ENCODE measurements at regions not wholly inside any gene's neighbourhood (a gene's known extent, or its start where the extent isn't known, plus 50 kb on each side); places are given as distances from the start of the nearest gene placed in this dataset.

DNA sequence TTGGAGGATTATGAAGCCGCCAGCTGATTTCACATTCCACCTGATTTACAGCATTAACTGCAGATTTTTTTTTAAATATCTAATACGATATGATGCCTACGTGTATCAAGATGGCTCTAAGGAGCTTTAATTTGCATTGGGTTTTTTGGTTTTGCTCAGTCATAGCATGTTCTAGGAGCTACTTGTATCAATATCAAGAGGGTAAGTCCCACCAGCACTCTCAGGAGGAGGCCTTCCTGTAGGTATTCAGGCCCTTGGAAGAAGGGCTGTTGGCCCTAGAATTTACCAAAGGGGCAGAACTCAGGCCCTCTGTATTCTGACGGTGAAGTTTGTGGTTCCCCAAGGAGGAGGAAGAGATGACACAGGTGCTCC lies 97.2 kb upstream of the IPO5 start:
- Histone ChIP-seq H3K4me2 (replicated peaks; ENCODE audit: low read depth, low read length, poor library complexity, severe bottlenecking) (no peak overlapping the region), H3K9ac (ENCODE audit: low read length) (no peak overlapping the region), H3K4me3 (ENCODE audit: control extremely low read depth in 1 of 5, extremely low read depth in 1 of 5, insufficient read depth in 1 of 5, low read depth in 2 of 5, low read length in 4 of 5) (no peak overlapping the region), H3K9me3 (ENCODE audit: control extremely low read depth in 1 of 3, control insufficient read depth in 2 of 3, insufficient read depth in 1 of 3, low read length in 2 of 3) (no peaks in the 10 kb centered on the region), H3K4me1 (ENCODE audit: control insufficient read depth in 2 of 2, insufficient read depth in 2 of 2, low read length in 2 of 2) (no peaks in the 10 kb centered on the region), H3K36me3 (replicated peaks in 1 of 2; ENCODE audit: control extremely low read depth in 1 of 2, control insufficient read depth in 1 of 2, extremely low read depth in 1 of 2, insufficient read depth in 2 of 2, low read length in 1 of 2) (no peaks in the 10 kb centered on the region), H3K27ac (ENCODE audit: low read length in 2 of 2) (no peak overlapping the region), H3K79me2 (ENCODE audit: control insufficient read depth, insufficient read depth, low read length) (no peaks in the 10 kb centered on the region), H2AFZ (ENCODE audit: insufficient read depth, low read depth, low read length, poor library complexity, severe bottlenecking) (no peak overlapping the region), H3K27me3 (replicated peaks in 1 of 4; ENCODE audit: control extremely low read depth in 1 of 4, control insufficient read depth in 3 of 4, insufficient read depth in 4 of 4, low read length in 3 of 4) (peaks cover 0 to 10% (median 3%) of the 10 kb centered on the region in 4 experiments), H4K20me1 (ENCODE audit: control insufficient read depth, insufficient read depth, low read length, poor library complexity, severe bottlenecking) (no peaks in the 10 kb centered on the region)
- H3K27ac Mint-ChIP-seq, result no peak overlapping the region
- WGBS (ENCODE audit: insufficient coverage), result 57% methylated on average over 3 of the region's 4 CpGs
- H3K27me3 Mint-ChIP-seq, result peaks cover 13% of the 10 kb centered on the region
- no peak for ATAC-seq (ENCODE audit: low read depth)
- no peak overlapping the region for H3K4me3 Mint-ChIP-seq
- TF ChIP-seq EZH2 (IDR thresholded peaks at IDR 0.05; ENCODE audit: borderline replicate concordance, insufficient read depth, low read depth, low read length, poor library complexity, severe bottlenecking), result no peak
- TF ChIP-seq, protein P1, sequence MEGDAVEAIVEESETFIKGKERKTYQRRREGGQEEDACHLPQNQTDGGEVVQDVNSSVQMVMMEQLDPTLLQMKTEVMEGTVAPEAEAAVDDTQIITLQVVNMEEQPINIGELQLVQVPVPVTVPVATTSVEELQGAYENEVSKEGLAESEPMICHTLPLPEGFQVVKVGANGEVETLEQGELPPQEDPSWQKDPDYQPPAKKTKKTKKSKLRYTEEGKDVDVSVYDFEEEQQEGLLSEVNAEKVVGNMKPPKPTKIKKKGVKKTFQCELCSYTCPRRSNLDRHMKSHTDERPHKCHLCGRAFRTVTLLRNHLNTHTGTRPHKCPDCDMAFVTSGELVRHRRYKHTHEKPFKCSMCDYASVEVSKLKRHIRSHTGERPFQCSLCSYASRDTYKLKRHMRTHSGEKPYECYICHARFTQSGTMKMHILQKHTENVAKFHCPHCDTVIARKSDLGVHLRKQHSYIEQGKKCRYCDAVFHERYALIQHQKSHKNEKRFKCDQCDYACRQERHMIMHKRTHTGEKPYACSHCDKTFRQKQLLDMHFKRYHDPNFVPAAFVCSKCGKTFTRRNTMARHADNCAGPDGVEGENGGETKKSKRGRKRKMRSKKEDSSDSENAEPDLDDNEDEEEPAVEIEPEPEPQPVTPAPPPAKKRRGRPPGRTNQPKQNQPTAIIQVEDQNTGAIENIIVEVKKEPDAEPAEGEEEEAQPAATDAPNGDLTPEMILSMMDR (IDR thresholded peaks at IDR 0.05), result no peak
- intact Hi-C loops (cut with micrococcal nuclease), result no loop called here
- DNase-seq, result no peak
- peaks cover 4% of the 10 kb centered on the region for H3K9me3 Mint-ChIP-seq (ENCODE audit: insufficient read depth)
- peaks cover 8% of the 10 kb centered on the region for H3K4me1 Mint-ChIP-seq
- POLR2A ChIA-PET, result no interaction called here
- CTCF ChIA-PET, result interaction anchor here (0.8 to 1.3 kb wide), 11 partner anchors 10 to 987 kb away, joined by 3 to 13 read pairs (median 3); no protein-coding TSS in a partner anchor

DNA sequence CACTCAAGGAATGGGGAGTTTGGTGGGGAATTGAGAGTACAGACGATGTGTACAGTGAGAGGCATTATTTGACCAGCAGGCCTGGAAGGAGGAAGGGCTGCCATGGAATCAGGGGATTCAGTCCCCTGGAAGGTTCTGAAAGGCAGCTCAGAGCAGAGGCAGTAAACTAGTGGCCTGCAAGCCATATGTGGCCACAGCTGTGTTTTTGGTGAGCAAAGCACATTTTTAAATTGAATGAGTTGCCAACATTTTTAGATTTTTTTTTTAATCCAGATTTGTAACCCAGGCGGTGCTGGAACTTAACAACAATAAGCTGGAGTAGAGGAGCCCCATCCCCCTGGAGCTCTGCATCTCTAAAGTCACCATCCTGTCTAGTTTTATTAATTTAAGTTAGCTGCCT lies 95.3 kb upstream of the IPO5 start:
- ATAC-seq (ENCODE audit: low read depth) (no peak), DNase-seq (no peak)
- TF ChIP-seq, protein P1 (IDR thresholded peaks at IDR 0.05), result no peak
- no peak for TF ChIP-seq EZH2 (IDR thresholded peaks at IDR 0.05; ENCODE audit: borderline replicate concordance, insufficient read depth, low read depth, low read length, poor library complexity, severe bottlenecking)
- Mint-ChIP-seq H3K4me1 (peaks cover 8% of the 10 kb centered on the region), H3K9me3 (ENCODE audit: insufficient read depth) (peaks cover 6% of the 10 kb centered on the region), H3K27ac (no peak overlapping the region), H3K27me3 (peaks cover 8% of the 10 kb centered on the region), H3K4me3 (no peak overlapping the region)
- Histone ChIP-seq H3K9me3 (ENCODE audit: control extremely low read depth in 1 of 3, control insufficient read depth in 2 of 3, insufficient read depth in 1 of 3, low read length in 2 of 3) (no peaks in the 10 kb centered on the region), H3K4me3 (ENCODE audit: control extremely low read depth in 1 of 5, extremely low read depth in 1 of 5, insufficient read depth in 1 of 5, low read depth in 2 of 5, low read length in 4 of 5) (no peak overlapping the region), H4K20me1 (ENCODE audit: control insufficient read depth, insufficient read depth, low read length, poor library complexity, severe bottlenecking) (no peaks in the 10 kb centered on the region), H3K27me3 (replicated peaks in 1 of 4; ENCODE audit: control extremely low read depth in 1 of 4, control insufficient read depth in 3 of 4, insufficient read depth in 4 of 4, low read length in 3 of 4) (peaks cover 0 to 10% (median 3%) of the 10 kb centered on the region in 4 experiments), H3K36me3 (replicated peaks in 1 of 2; ENCODE audit: control extremely low read depth in 1 of 2, control insufficient read depth in 1 of 2, extremely low read depth in 1 of 2, insufficient read depth in 2 of 2, low read length in 1 of 2) (no peaks in the 10 kb centered on the region), H3K27ac (ENCODE audit: low read length in 2 of 2) (no peak overlapping the region), H3K4me1 (ENCODE audit: control insufficient read depth in 2 of 2, insufficient read depth in 2 of 2, low read length in 2 of 2) (no peaks in the 10 kb centered on the region), H3K4me2 (replicated peaks; ENCODE audit: low read depth, low read length, poor library complexity, severe bottlenecking) (no peak overlapping the region), H2AFZ (ENCODE audit: insufficient read depth, low read depth, low read length, poor library complexity, severe bottlenecking) (no peak overlapping the region), H3K79me2 (ENCODE audit: control insufficient read depth, insufficient read depth, low read length) (no peaks in the 10 kb centered on the region), H3K9ac (ENCODE audit: low read length) (no peak overlapping the region)
- intact Hi-C loops (cut with micrococcal nuclease), result no loop called here
- CTCF ChIA-PET, result interaction anchor here (0.7 kb wide), 1 partner anchor 726 kb away, joined by 3 read pairs; no protein-coding TSS in a partner anchor
- WGBS (ENCODE audit: insufficient coverage), result 100% methylated on average over 1 of the region's 2 CpGs
- POLR2A ChIA-PET, result no interaction called here

Data from B cell (primary cell).